Right atrium auricular region (tissue), 2 donors: ENCODE measurements at regions not wholly inside any gene's neighbourhood (a gene's known extent, or its start where the extent isn't known, plus 50 kb on each side); places are given as distances from the start of the nearest gene placed in this dataset.
A peak's percentile ranks its signal among the peaks of the same experiment; 100 is the strongest.

ENCODE experiments used
- DNase-seq: peaks from one replicate; pipeline ENCODE4 v3.0.0-alpha.2; 2019; ENCODE audit warnings: low spot score
- H3K27ac ChIP-seq, 2 donors: fragments of 200-600 bp; sonication (generic); 1 replicate in 1 of 2; 2 replicates in 1 of 2; pipeline ENCODE4 v1.5.1; 2016 to 2019
- H3K27me3 ChIP-seq, 2 donors: fragments of 200-600 bp; sonication (generic); one replicate each; pipeline versions ENCODE4 v1.5.1 to v1.6.0; 2017 to 2019
- H3K36me3 ChIP-seq: fragments of 200-600 bp; sonication (generic); one replicate; pipeline ENCODE4 v1.5.1; 2016
- H3K4me1 ChIP-seq, 2 donors: fragments of 200-600 bp; sonication (generic); one replicate each; pipeline versions ENCODE4 v1.5.1 to v1.6.0; 2017 to 2019
- H3K4me3 ChIP-seq, 2 donors: fragments of 200-600 bp; sonication (generic); 1 replicate in 1 of 2; 2 replicates in 1 of 2; pipeline ENCODE4 v1.5.1; 2017 to 2019; ENCODE audit warnings: mild to moderate bottlenecking in 1 of 2, moderate library complexity in 1 of 2
- H3K9me3 ChIP-seq, 2 donors: fragments of 200-600 bp; sonication (generic); one replicate each; pipeline ENCODE4 v1.5.1; 2019
- CTCF ChIP-seq, 2 donors: fragments of 200-600 bp; sonication (generic); IDR thresholded peaks; one replicate each; pipeline ENCODE4 v1.5.1; 2019; ENCODE audit warnings: antibody characterized with exemption in 2 of 2

- Histone ChIP-seq H3K36me3 (no peaks in the 10 kb centered on the region), H3K4me1 (peaks cover 0 to 14% of the 10 kb centered on the region in 2 donors), H3K9me3 (no peaks in the 10 kb centered on the region), H3K4me3 (no peak overlapping the region), H3K27ac (no peak overlapping the region), H3K27me3 (no peaks in the 10 kb centered on the region)
- TF ChIP-seq CTCF (IDR thresholded peaks at IDR 0.05) = no peak
- DNase-seq = peak; percentile 36
Observed at GRCh38 chr4:184328022-184328736, 110.5 kb upstream of the ENPP6 start.

- H3K9me3 ChIP-seq = no peaks in the 10 kb centered on the region
- no peak for TF ChIP-seq CTCF (IDR thresholded peaks at IDR 0.05)
- H3K4me1 ChIP-seq = no peaks in the 10 kb centered on the region
- no peaks in the 10 kb centered on the region for H3K27me3 ChIP-seq
- H3K36me3 ChIP-seq = no peaks in the 10 kb centered on the region
- DNase-seq = no peak
- H3K27ac ChIP-seq = no peak overlapping the region
- no peak overlapping the region for H3K4me3 ChIP-seq
Observed at GRCh38 chr4:184324939-184325477, 107.3 kb upstream of the ENPP6 start.

GRCh38 chr4:184322328-184323025 is 104.8 kb upstream of the ENPP6 start:
- TF ChIP-seq CTCF (IDR thresholded peaks at IDR 0.05) = no peak
- Histone ChIP-seq H3K27ac (no peak overlapping the region), H3K9me3 (no peaks in the 10 kb centered on the region), H3K27me3 (no peaks in the 10 kb centered on the region), H3K36me3 (no peaks in the 10 kb centered on the region), H3K4me3 (no peak overlapping the region), H3K4me1 (no peaks in the 10 kb centered on the region)
- no peak for DNase-seq

GRCh38 chr4:184320631-184321030 is 103.0 kb upstream of the ENPP6 start:
- no peak overlapping the region for H3K4me3 ChIP-seq
- no peaks in the 10 kb centered on the region for H3K27me3 ChIP-seq
- H3K9me3 ChIP-seq = no peaks in the 10 kb centered on the region
- H3K4me1 ChIP-seq = no peaks in the 10 kb centered on the region
- no peak overlapping the region for H3K27ac ChIP-seq
- no peak for DNase-seq
- H3K36me3 ChIP-seq = no peaks in the 10 kb centered on the region
- no peak for TF ChIP-seq CTCF (IDR thresholded peaks at IDR 0.05)

- H3K27me3 ChIP-seq = no peaks in the 10 kb centered on the region
- no peak for DNase-seq
- no peak overlapping the region for H3K27ac ChIP-seq
- H3K4me3 ChIP-seq = no peak overlapping the region
- H3K9me3 ChIP-seq = no peaks in the 10 kb centered on the region
- TF ChIP-seq CTCF (IDR thresholded peaks at IDR 0.05) = no peak
- H3K36me3 ChIP-seq = no peaks in the 10 kb centered on the region
- no peaks in the 10 kb centered on the region for H3K4me1 ChIP-seq
Observed at GRCh38 chr4:184318852-184319251, 101.2 kb upstream of the ENPP6 start.
